Upper lobe of left lung (tissue), 4 donors: ENCODE measurements at regions not wholly inside any gene's neighbourhood (a gene's known extent, or its start where the extent isn't known, plus 50 kb on each side); places are given as distances from the start of the nearest gene placed in this dataset.

ENCODE experiments used
- POLR2A ChIP-seq, 4 donors: fragments of 450-650 bp; IDR thresholded peaks; one replicate each; pipeline ENCODE4 v1.5.1; 2016 to 2017; ENCODE audit warnings: antibody characterized with exemption in 4 of 4, mild to moderate bottlenecking in 2 of 4
- TF ChIP-seq, protein P1 (sequence below), 6 experiments: fragments of 450-650 bp in 4 of 6; fragments of 200-600 bp in 2 of 6; sonication (generic) in 2 of 6; IDR thresholded peaks; one replicate each; pipeline ENCODE4 v1.5.1; 2016 to 2019; ENCODE audit warnings: antibody characterized with exemption in 6 of 6

DNA sequence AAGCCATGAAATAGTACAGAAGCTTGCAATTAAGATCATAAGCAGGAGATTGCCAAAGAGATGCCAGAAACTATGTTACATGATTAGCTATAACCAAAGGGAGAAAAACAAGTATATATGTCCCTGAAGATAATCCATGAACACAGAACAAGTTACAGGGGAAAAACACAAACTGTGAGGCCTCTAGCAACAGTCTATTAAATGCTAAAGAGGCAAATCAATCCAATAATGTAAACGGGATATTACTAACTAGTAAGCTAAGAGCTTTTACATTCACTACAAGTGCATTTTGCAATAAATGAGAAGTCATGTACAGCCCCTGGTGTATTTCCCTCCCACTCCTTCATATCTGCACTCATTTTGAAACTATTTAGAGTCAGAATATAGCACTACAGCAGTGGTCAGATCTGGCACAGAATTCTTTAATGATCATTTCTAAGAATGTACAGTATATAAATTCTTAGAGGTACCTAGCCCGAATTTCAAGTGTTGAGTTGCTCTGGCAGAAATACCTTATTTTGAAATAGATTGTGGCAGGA lies 449.8 kb upstream of the SMIM31 start:
- TF ChIP-seq, protein P1, sequence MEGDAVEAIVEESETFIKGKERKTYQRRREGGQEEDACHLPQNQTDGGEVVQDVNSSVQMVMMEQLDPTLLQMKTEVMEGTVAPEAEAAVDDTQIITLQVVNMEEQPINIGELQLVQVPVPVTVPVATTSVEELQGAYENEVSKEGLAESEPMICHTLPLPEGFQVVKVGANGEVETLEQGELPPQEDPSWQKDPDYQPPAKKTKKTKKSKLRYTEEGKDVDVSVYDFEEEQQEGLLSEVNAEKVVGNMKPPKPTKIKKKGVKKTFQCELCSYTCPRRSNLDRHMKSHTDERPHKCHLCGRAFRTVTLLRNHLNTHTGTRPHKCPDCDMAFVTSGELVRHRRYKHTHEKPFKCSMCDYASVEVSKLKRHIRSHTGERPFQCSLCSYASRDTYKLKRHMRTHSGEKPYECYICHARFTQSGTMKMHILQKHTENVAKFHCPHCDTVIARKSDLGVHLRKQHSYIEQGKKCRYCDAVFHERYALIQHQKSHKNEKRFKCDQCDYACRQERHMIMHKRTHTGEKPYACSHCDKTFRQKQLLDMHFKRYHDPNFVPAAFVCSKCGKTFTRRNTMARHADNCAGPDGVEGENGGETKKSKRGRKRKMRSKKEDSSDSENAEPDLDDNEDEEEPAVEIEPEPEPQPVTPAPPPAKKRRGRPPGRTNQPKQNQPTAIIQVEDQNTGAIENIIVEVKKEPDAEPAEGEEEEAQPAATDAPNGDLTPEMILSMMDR (IDR thresholded peaks at IDR 0.05): no peak
- TF ChIP-seq POLR2A (IDR thresholded peaks at IDR 0.05): no peak
